CD4-positive, alpha-beta T cell treated with Interleukin-4 for 1 hour (primary cell): ENCODE measurements at regions not wholly inside any gene's neighbourhood (a gene's known extent, or its start where the extent isn't known, plus 50 kb on each side); places are given as distances from the start of the nearest gene placed in this dataset.

Experiments used
- DNase-seq, 2 donors: peaks; one replicate each; pipeline ENCODE4 v3.0.0-alpha.2; 2020 to 2022

- no peak for DNase-seq
Measured at GRCh38 chr18:39825485-39826150, 2129.4 kb upstream of the PIK3C3 start.

- no peak for DNase-seq
Measured at GRCh38 chr18:39806525-39806924, 2148.5 kb upstream of the PIK3C3 start.

GRCh38 chr18:39805218-39805617 is 2149.8 kb upstream of the PIK3C3 start:
- no peak for DNase-seq

GRCh38 chr18:39802648-39803229 is 2152.3 kb upstream of the PIK3C3 start:
- DNase-seq = no peak

GRCh38 chr18:39801848-39802247 is 2153.2 kb upstream of the PIK3C3 start:
- no peak for DNase-seq

- DNase-seq = no peak
Measured at GRCh38 chr18:39801010-39801409, 2154.0 kb upstream of the PIK3C3 start.

- no peak for DNase-seq
Measured at GRCh38 chr18:39799006-39799405, 2156.0 kb upstream of the PIK3C3 start.

GRCh38 chr18:39796393-39796792 is 2158.6 kb upstream of the PIK3C3 start:
- DNase-seq = no peak

GRCh38 chr18:39795350-39795749 is 2159.7 kb upstream of the PIK3C3 start:
- no peak for DNase-seq

GRCh38 chr18:39793609-39794008 is 2161.4 kb upstream of the PIK3C3 start:
- no peak for DNase-seq

- DNase-seq = no peak
Measured at GRCh38 chr18:39788383-39788782, 2166.7 kb upstream of the PIK3C3 start.

- no peak for DNase-seq
Measured at GRCh38 chr18:39786477-39786876, 2168.6 kb upstream of the PIK3C3 start.

- no peak for DNase-seq
Measured at GRCh38 chr18:39784541-39784940, 2170.5 kb upstream of the PIK3C3 start.

- no peak for DNase-seq
Measured at GRCh38 chr18:39781565-39781964, 2173.5 kb upstream of the PIK3C3 start.

GRCh38 chr18:39780774-39781173 is 2174.3 kb upstream of the PIK3C3 start:
- DNase-seq = no peak

GRCh38 chr18:39779926-39780325 is 2175.1 kb upstream of the PIK3C3 start:
- DNase-seq = no peak

GRCh38 chr18:39776766-39777165 is 2178.3 kb upstream of the PIK3C3 start:
- no peak for DNase-seq

- no peak for DNase-seq
Measured at GRCh38 chr18:39774957-39775598, 2180.0 kb upstream of the PIK3C3 start.

- no peak for DNase-seq
Measured at GRCh38 chr18:39773646-39774045, 2181.4 kb upstream of the PIK3C3 start.

GRCh38 chr18:39772155-39772919 is 2182.7 kb upstream of the PIK3C3 start:
- DNase-seq = no peak

GRCh38 chr18:39770399-39770798 is 2184.6 kb upstream of the PIK3C3 start:
- no peak for DNase-seq

- no peak for DNase-seq
Measured at GRCh38 chr18:39764873-39765272, 2190.2 kb upstream of the PIK3C3 start.

- DNase-seq = no peak
Measured at GRCh38 chr18:39761273-39761672, 2193.8 kb upstream of the PIK3C3 start.

- no peak for DNase-seq
Measured at GRCh38 chr18:39759926-39760325, 2194.3 kb upstream of the CELF4 start.
